GM18909 (cell line): ENCODE measurements at regions not wholly inside any gene's neighbourhood (a gene's known extent, or its start where the extent isn't known, plus 50 kb on each side); places are given as distances from the start of the nearest gene placed in this dataset.
"Not testable (repeated sequence)": the region's sequence is repeated elsewhere in the genome, so short reads cannot be mapped to it uniquely, and the experiment has no call there.

Source experiments
- ATAC-seq: cut with Tn5 transposase; IDR thresholded peaks from one replicate; pipeline ENCODE4 v1.9.1; 2021; ENCODE audit warnings: mild to moderate bottlenecking; ENCODE audit not compliant: unreplicated experiment, poor library complexity

GRCh38 chr7:153564391-153564790, 487.8 kb upstream of the DPP6 start:
- ATAC-seq: no peak

- ATAC-seq: no peak
Measured at GRCh38 chr7:153566324-153566723, 485.9 kb upstream of the DPP6 start.

- no peak for ATAC-seq
Measured at GRCh38 chr7:153567426-153567825, 484.8 kb upstream of the DPP6 start.

DNA sequence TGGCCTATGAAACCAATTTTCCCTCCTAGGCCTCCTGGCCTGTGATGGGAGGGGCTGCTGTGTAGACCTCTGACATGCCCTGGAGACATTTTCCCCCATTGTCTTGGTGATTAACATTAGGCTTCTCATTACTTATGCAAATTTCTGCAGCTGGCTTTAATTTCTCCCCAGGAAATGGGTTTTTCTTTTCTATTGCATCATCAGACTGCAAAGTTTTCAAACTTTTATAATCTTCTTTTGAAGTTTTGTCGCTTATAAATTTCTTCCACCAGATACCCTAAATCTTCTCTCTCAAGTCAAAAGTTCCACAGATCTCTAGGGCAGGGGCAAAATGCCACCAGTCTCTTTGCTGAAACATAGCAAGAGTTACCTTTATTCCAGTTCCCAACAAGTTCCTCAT, 482.7 kb upstream of the DPP6 start:
- not testable (repeated sequence) for ATAC-seq

DNA sequence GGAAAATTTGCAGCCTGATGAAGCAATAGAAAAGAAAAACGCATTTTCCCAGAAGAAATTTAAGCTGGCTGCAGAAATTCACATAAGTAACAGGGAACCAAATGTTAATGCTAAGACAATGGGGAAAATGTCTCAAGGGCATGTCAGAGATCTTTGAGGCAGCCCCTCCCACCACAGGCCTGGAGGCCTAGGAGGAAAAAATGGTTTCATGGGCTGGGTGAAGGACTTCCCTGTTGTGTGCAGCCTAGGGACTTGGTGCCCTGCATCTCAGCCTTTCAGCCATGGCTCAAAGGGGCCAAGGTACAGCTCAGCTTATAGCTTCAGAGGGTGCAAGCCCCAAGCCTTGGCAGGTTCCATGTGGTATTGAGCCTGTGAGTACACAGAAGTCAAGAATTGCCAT, 476.1 kb upstream of the DPP6 start:
- ATAC-seq: no peak

GRCh38 chr7:153581419-153581818, 470.8 kb upstream of the DPP6 start:
- ATAC-seq: no peak

DNA sequence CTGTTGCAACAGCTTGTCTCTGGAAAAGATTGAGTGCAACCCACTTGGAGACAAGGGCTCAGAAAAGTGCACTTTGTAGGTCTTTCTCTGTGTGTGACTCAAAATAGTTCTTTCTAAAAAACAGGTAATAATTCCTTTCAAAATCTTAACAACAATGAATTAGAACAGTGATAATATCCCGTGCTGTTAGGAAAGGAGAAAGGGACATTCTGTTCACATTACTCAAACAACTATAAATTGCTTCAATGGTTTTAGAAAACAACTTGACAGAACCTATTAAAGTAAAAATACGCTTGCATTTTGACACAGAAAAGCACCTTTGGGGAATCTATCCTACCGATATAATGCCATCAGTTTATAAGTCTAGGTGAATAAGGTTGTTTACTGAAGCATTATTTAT, 468.1 kb upstream of the DPP6 start:
- ATAC-seq: no peak

DNA sequence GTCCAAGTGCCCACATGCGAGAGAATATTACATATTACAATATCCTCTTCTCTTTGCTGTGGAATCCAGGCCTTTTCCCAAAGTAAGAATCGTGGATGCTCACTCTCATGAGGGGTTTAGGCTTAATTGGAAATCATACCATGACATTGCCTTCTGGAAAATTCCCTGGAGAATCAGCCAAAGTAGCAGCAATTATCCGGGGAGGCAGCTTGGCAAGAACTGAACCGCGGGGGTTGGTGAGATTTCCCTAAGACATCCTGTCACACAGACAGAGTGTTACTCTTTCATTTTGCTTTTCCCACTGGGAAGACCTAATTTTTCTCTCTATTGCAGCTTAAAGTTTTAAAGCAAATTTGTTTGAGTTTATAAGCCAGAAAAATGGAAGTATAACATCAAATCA, 463.6 kb upstream of the DPP6 start:
- no peak for ATAC-seq

GRCh38 chr7:153590136-153590535, 462.1 kb upstream of the DPP6 start:
- ATAC-seq: no peak

- no peak for ATAC-seq
Measured at GRCh38 chr7:153590571-153590970, 461.6 kb upstream of the DPP6 start.

- ATAC-seq: no peak
Measured at GRCh38 chr7:153607354-153607753, 444.8 kb upstream of the DPP6 start.

- ATAC-seq: no peak
Measured at GRCh38 chr7:153616711-153617325, 435.4 kb upstream of the DPP6 start.

DNA sequence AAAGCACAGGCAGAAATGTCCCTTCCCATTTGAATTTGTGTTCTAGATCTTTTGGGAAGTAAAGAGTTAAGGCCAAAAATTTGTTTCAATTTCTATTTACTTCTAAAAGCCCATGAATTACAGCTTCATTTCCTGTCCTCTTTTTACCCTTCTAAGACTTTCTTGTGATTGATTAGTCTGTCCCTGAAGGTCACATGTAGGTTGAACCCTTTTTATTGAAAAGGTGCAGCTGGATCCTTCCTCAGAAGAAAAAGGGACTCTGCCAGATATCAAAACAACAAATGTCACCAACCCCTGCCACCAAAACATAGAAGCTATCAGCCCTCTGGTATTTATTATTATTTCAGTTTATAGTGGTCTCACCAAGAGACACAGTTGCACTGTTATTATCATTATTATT, 424.9 kb upstream of the DPP6 start:
- ATAC-seq: no peak

DNA sequence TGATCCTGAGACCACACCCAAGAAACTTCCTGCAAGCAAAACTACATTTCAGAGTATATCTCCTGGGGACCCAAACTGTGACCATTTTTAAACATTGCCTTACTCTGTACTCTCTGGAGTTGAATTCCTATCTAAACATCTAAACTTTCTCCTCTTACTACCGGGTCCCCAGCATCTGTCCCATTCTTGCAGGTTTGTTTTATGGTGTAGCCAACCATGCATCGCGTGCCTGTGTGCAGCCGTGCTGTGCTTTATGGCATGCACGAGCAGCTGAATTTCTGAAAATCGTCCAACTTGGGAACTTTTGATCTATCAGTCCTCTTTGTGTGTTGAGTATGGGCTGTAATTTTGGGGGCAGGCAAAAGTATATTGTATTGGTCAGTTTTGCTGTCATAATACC, 423.8 kb upstream of the DPP6 start:
- ATAC-seq: no peak

DNA sequence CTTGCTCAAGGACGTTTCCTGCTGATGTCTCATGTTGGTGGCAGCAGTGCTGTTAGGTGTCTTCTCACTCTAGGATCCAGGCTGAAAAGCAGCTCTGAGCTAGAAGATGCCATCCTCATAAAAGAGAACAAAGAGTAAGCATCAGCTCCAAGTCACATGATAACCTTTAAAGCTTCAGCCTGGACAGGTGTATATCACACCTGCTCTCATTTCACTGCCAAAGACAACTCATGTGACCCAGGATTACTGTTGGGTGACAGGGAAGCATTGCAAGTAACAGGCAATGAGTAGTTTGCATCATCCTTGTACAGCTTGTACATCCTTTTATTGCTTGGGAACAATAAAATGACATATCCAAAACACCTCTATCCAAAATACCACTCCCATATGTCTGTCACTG, 423.4 kb upstream of the DPP6 start:
- ATAC-seq: no peak

DNA sequence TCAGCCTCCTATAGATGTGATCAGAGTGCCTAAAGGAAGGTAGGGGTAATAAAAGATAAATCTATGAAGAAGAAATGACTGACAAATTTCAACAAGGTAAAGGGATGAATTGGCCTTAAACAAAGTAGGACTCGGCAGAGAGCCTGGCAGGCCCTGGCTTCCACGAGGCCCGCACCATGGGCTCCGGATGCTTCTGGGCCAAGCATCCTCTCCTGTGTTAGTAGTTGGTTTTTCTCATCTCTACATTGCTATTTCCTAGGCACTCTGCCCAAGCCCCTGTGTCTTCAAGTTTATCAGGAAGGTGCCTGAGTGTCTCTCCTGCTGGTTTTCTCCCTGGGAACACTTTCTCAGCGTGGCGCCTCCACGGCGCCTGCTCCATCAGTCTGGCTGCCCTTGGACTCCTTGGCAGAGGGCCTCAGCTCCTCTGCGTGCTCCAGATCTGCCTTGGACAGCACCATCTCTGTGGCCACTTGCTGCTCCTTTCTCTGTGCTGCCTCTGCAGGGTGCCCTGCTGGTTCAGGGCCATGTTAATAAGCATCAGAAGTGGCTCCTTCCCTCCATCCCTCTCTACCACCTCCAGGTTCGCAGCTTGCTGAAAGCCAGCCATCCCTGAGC, 413.3 kb upstream of the DPP6 start:
- ATAC-seq: no peak

GRCh38 chr7:153640586-153640985, 411.6 kb upstream of the DPP6 start:
- no peak for ATAC-seq

DNA sequence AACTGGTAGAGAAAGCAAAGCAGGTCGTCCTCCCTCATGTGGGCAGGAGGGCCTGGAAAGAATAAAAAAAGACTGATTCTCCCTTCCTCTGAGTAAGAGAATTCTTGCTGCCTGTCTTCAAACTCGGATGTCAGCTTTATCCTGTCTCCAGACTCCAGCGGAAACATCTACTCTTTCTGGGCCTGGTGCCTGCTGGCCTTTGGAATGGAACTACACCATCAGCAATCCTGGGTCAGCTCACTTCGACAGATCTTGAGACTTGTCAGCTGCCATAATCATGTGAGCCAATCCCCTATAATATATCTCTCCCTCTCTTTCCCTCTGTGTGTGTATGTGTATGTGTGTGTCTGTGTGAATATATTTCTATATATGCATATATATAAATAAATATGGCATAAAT, 411.0 kb upstream of the DPP6 start:
- ATAC-seq: no peak

GRCh38 chr7:153642989-153643388, 409.2 kb upstream of the DPP6 start:
- no peak for ATAC-seq

DNA sequence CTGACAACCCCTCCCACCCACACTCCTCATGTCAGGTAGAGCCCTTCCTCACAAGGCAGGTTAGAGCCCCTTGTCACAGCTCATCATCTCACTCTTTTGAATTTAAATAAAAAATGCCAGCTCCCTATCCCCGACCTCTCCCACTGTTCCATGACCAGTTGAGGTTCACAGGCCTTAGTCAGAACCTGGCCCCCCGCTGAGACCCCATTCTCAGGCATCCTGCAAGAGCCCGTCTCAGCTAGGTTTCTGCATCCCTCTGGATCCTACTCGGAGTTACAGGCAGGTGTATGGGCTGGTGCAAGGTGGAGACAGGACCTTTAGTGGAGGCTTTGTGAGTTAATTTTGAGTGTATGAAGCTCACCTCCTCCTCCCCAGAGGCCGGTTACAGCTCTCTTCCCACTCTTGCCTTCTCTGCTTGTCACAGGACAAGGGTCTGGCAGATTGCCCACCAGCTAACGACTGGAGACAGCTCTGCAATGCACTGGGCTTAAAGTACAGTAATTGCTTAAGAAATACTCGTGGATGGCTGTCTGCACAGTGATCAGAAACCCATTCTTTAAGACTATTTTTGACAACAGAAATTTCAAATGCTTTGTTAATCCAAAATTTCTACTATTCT, 394.9 kb upstream of the DPP6 start:
- no peak for ATAC-seq

GRCh38 chr7:153675131-153675530, 377.1 kb upstream of the DPP6 start:
- ATAC-seq: no peak

DNA sequence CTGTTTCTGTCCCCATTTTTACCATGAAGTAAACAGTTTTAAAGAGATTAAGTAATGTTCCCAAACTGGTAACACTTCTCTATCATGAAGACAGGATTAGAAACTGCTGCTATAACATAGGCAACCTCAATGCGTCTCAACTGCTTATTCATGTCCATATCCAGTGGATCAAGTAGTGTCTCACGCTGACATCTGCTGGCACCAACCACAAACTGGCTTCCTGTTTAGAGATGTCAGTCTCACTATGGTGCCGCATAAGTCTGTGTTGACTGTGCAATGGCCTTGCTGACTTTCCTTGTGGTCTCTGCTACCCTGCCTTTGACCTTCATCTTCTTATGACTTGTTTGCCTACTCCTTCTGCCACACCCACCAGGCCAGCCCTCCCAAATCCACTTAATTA, 369.6 kb upstream of the DPP6 start:
- no peak for ATAC-seq
